Eye (tissue), 1 donor: ENCODE measurements at regions not wholly inside any gene's neighbourhood (a gene's known extent, or its start where the extent isn't known, plus 50 kb on each side); places are given as distances from the start of the nearest gene placed in this dataset.
A peak's percentile ranks its signal among the peaks of the same experiment; 100 is the strongest.

Experiments used
- DNase-seq: peaks from one replicate; pipeline ENCODE4 v3.0.0-alpha.2; 2015

DNA sequence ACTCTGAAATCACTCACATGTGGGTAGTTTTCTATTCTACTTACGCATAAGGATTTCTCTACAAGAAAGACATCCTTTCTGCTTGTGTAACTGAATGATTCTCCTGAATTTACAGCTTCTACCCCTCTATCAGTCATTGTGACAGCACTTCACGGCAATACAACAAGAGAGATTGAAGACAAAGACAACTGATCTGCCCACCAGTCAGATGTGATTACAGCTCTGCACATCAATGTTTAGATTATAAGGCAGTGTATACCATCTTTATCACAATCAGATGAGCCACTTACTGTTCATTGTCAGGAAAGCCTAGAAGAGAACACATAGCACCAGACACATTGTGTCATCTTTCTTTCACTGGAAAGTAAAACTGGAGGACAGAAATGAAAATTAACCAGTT is 324.4 kb downstream of the CENPC start:
- no peak for DNase-seq

DNA sequence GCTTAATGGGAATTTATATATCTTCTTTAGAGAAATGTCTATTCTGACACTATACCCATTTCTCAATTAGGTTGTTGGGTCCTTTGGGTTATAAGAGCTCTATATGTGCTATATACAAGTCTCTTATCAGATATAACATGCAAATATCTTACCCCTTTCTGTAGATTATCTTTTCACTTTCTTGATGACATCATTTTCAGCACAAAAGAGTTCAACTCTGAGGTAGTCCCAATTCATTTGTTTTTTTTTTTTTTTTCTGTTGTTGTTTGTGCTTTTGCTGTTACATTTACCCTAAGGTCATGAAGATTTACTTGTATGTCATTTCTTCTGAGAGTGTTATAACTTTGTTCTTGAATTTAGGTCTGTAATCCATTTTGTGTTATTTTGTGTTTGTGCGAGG is 326.4 kb downstream of the CENPC start:
- no peak for DNase-seq

DNA sequence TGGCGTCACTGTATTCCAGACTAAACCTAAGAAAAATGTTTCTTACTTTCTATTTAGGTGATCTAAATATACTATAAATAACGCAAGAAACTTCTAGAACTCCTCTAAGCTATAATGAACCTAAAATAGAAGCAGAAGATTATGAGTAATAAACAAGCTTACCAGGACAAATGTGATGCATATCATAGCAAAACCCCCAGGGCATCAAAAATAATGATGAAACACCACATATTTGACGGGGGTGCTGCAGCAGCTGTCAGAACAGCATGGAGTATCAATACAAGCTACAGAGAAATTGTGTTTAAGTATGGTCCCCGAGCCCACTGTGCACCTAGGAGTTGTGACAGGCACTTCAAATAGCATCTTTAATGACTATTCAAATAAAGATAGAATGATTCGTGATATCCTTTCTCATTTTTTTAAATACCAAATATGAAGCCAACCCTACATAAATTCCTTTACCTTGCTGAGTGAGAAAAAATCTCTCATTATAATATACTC is 337.3 kb downstream of the CENPC start:
- DNase-seq, result no peak

DNA sequence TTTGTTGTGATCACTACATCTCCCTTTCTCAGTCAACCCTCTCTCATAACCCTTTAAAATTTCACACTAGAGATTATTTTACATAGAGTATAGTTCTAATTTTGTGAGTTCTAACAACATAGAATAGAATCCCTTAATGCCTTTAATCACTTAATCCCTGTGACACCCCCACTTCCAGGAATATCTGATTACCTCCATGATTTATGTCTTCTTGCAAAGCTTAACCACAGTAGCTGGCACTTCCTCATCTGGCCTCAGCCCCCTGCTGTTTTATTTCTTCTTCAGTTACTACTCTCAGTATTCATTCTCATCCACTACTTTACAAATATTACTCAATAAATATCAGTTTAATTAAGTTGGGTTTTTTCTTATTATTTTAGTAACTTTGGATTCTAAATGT is 340.9 kb downstream of the CENPC start:
- no peak for DNase-seq

DNA sequence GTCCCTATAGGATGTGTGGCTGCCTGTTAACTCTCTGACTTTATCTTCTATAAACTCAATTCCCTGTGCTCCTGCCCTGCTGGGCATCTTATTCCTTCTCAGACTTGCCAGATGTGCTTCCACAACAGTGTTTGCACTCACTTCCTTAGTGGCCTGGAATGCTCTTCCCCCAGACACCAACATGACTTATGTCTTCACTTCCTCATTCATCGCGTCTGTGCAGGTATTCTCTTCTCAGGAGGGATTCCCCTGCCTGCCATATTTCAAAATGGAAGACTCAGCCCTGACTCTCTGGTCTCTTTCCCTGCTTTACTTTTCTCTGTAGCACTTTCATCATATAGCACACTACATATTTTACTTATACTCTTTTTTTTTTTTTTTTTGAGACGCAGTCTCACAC is 344.0 kb downstream of the CENPC start:
- DNase-seq, result no peak

DNA sequence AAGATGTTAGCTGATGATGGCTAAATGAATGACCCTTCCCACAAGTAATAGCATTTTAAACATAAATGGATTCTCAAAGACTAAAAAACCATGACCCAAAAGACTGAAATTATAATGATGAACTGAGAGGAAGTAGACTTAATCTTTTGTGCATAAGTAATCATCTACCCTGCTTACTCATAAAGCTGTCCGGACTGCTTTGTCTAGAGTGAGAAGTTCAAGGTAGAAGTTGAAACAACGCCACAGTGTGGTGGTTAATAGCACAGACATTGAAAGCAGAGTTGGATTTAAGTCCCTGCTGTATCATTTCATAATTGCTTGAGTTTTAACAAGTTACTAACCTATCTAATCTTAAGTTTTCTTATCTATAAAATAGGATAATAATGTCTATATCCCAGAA is 346.6 kb downstream of the CENPC start:
- peak; percentile 53 for DNase-seq

DNA sequence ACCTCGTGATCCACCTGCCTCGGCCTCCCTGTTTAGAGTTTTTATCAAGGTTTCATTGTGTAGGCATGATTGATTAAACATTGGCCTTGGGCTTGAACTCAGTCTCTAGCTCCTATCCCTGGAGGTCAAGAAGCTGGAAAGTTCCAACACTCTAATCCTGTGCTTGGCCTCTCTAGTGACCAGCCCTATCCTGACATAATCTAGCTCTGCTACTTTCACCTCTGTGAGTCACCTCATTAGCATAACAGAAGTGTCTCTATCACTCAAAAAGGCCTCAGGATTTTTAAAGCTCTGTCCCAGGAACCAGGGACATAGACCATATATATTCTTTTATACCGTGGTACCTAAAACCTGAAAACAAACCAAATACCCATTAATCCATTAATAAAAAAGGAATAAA is 377.5 kb downstream of the CENPC start:
- no peak for DNase-seq

DNA sequence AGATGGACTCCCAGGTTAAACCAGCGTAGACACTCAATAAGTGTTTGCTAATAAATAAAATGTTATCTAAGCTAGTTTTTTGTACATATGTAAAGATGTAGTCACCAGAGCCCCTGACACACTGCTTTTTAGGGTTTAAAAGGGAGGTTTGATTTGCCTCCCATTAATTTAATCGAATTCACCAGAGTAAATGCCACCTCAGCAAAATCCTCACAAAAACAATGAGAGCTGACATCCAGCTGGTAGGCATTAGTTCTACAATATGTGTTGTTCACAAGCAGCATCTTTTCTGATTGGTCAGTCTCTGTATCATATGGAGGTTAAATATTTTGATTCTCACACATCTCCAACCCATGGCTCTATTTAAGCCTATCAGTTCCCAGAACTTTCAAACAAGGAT is 382.6 kb downstream of the CENPC start:
- DNase-seq, result no peak

DNA sequence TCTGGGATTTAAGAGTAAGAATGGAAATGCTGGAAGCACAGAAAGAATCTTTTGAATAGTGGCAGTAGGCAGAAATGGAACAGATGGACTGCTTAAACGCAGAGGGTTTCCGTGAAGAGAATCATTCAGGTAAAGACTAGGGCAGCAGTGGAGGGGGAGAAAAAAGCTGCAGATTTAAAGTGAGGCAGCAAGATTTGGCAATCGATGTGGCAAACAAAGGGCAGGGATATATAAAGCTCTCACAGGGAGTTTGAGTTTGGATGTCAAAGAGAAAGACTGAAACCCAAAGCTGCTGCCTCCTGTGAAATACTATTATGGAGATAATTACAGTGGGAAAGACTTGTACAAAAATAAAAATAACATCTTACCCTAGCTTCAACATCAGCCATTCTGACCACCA is 384.0 kb downstream of the CENPC start:
- DNase-seq, result no peak

DNA sequence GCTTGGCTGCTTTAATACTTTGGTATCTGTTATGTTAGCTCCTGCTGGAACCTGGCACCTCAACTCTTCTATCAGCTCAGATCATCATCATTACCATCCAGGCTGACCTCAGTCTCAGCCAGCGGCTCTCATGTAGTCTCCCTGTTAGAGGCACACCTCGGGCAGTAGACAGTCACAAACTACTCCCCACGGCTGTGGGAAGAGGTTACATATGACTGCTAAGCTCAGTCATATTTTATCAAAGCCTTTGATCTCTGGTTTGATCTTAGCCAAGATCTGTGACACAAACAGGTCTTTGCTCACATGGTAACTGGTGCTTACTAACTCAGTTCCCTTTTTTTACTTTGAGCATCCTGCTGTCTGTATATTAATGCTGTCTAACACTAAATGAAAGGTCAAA is 384.9 kb downstream of the CENPC start:
- DNase-seq, result peak; percentile 76

DNA sequence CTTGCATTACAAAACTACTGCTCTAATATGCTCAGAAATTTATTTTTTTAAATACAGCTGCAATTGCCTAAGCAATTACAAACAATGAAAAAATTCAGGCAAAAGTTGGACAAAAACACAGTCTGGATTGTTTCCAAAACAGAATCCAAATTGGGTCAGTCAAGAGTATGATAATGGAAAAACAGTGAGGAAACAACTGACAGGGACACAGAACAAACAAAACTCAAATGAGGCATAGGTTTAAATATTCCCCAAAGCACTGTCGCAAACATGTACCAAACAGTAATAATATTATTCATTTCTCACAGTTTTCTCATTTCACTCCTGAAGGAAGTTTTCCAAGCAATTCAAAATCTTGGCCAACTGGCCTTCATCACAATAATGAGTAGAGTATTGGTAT is 386.6 kb downstream of the CENPC start:
- DNase-seq, result no peak

DNA sequence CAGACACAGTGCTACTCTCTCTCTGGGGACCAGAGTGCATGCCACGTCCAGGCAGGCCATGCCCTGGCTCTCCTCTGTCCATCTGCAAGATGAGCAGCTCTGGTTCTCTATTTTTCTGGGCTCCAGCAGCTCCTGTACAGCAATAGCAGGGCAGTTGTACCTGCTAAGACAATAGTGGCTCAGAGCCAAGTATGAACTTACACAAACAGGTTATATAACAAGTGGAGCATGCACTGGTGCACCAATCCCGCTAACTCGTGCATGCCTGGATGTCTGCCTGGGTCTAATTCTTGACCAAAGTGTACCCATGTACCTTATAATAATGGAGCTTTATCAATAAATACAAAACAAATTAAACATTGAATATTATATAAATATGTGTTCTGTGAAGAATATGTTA is 392.3 kb downstream of the CENPC start:
- DNase-seq, result peak; percentile 15

DNA sequence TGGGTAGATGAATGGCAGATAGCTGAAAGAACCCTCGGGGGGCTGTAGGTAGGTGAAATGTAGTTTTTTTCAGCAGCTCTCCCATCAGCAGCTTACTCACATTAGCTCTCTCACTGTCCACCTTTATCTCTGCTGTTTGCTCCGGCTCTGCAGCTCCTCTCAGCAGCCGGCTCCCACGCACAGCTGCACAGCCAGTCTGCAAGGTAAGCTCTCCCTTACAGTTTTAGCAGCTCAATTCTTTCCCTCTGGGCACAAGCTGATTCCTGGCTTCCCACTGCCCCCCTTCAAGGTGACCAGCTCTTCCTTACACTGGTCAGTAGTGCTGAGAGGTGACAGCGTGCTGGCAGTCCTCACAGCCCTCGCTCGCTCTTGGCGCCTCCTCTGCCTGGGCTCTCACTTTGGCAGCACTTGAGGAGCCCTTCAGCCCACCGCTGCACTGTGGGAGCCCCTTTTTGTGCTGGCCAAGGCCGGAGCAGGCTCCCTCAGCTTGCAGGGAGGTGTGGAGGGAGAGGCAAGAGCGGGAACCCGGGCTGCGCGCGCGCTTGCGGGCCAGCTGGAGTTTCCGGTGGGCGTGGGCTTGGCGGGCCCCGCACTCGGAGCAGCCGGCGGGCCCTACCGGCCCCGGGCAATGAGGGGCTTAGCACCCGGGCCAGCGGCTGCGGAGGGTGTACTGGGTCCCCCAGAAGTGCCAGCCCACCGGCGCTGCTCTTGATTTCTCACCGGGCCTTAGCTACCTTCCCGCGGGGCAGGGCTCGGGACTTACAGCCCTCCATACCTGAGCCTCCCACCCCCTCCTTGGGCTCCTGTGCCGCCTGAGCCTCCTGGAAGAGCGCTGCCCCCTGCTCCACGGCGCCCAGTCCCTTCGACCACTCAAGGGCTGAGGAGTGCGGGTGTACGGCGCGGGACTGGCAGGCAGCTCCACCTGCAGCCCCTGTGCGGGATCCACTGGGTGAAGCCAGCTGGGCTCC is 393.6 kb downstream of the CENPC start:
- no peak for DNase-seq

DNA sequence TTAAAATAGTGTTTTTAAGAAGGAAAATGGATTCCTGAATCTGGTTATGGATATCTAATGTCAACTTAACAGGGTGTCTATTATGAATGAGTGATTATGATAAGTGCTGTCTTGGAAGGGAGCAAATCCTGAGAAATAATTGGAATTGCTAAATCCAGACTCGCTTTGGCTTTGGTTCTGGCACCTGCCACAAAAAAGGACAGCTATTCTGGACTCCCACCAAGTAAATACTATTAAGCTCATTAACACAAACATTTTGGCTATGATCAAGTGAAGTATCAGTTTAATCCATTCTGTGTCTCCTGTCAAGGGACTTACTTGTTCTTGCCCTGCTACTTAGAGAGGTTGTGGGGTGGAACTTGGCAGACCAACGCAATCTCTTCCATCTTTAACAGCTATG is 403.7 kb downstream of the CENPC start:
- DNase-seq, result no peak

DNA sequence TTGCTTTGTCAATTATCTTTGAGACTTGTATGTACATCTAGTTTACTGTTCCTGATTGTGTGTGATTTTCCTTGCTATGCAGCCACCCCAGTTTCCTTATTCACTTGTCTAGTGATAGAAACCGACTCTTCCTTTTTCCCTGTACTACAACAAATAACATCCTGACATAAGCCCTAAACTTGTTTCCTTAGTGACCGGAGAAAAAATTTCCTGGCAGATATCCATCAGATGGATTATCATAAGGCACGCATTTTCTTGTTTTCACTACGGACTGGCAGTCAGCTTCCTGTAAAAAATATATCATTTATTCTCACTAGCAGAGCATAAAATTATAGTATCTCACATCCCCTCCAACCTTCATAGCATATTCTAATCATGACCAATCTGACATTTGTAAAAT is 410.7 kb downstream of the CENPC start:
- DNase-seq, result no peak

DNA sequence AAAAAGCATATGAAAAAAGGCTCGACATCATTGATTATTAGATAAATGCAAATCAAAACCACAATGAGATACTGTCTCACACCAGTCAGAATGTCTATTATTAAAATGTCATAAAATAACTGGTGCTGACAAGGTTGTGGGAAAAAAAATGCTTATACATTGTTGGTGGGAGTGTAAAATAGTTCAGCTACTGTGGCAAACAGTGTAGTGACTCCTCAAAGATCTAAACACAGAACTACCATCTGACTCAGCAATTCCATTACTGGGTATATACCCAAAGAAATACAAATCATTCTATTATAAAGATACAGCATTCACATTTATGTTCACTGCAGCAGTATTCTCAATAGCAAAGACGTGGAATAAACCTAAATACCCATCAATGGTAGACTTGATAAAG is 412.1 kb downstream of the CENPC start:
- DNase-seq, result no peak

DNA sequence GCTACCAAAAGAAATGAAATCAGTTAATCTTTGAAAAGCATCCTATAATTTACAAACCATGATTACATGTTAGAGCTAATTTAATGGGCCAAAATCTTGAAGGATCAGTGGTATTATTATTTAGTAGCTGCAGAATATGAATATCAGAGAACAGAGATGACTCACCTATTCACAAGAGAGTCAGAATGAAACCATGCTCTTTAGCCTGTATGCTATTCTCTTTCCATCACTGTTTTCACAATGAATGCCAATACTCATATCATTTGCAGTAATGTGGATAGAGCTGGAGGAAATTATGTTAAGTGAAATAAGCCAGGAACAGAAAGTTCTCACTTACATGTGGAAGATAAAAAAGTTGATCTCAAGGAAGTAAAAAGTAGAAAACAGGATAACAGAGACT is 414.1 kb downstream of the CENPC start:
- no peak for DNase-seq

DNA sequence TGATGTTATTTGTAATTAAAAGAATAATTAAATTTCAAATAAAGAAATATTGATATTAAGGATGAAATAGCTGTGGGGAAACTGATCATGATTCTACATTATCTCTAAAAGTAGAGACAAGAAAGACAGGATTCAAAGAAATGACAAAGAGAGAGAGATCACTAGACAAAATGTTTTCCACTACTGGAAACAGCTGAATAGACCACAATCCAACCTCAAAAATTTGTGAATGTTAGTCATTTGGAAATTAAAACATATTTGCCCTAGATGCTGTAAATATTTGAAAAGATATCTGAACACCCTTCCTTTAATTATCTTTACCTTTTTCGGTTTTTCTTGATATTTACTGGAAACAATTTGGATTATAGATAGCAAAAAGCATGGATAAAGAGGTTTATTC is 414.9 kb downstream of the CENPC start:
- no peak for DNase-seq

DNA sequence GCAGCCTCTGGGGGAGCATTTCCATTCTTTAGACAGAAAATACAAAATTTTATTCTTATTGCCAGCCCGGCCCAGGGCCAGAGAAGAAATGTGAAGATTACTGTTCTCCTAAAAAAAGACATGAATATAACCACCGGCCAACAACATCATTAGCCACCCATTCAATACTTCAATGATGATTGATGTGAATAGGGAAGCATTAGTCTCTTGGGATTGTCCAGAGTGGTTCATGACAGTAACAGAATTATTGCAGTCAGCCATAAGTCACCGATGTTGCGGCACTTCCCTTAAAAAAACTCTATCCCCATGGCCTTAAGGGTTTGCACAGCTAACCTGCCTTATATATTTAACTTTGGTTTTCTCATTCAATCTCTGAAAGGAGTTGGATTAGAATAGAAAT is 418.7 kb downstream of the CENPC start:
- peak; percentile 33 for DNase-seq

DNA sequence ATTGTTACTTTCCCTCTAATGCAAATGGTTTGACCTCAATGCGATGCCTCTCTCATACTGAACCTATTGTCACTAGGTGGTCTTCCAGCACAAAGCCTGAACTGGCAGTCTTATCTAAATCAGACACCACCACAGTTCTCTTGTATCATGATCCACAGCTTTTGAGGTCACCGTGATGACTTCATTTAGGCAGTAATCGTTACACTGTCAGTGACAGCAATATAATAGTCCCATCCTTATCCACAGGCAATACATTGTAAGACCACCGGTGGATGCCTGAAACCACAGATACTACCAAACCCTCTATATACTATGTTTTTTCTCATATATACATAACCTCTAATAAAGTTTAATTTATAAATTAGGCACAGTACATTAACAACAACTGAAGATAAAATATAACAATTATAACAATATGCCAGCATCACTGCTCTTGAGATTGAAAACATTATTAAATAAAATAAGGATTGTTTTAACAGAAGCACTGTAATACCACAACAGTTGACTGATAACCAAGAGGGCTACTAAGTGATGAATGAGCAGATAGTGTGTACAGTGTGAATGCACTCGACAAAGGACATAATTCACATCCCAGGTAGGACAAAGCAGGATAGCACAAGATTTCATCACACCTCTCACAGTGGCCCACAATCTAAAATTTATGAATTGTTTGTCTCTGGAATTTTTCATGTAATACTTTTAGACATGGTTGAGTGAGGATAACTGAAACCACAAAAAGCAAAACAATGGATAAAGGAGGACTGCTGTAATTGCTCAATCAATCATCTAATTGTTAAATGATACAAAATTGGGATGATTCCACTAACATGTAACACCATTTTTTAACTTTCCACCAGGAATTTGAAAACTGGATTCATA is 419.4 kb downstream of the CENPC start:
- no peak for DNase-seq

DNA sequence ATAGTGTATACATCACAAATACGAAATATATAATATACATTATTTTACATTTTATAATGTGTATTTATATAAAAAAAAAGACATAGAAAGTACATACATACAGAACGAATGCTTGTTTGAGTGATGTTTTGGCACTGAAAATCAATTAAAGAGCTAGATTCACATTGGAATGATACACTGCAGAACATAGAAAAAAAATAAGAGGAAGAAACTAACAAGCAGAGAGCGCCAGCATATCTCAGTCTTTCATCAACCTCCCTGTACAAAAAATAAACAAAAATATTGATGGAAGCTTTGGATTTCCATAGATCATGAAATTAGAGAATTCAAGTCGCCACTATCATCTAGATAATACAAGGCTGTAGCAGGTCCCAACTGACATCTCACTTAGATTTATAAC is 420.6 kb downstream of the CENPC start:
- DNase-seq, result no peak

DNA sequence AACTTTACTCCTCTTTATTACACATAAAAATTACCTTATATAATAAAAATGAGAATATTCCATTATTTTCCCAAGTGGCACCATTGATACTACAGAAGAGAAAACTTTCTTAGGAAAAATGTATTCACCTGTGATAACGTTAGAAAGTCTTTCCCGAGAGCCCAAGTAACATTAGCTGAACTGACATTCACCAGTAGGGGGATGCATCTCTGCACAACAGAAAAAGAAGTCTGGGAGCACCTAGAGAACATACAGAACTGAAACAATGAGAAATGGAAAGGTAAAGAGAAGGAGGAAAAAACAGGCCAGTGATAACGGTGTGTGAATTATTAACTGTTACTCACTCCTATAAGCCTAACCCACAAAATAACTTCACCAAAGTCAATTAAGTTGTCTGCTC is 423.3 kb downstream of the CENPC start:
- DNase-seq, result no peak

DNA sequence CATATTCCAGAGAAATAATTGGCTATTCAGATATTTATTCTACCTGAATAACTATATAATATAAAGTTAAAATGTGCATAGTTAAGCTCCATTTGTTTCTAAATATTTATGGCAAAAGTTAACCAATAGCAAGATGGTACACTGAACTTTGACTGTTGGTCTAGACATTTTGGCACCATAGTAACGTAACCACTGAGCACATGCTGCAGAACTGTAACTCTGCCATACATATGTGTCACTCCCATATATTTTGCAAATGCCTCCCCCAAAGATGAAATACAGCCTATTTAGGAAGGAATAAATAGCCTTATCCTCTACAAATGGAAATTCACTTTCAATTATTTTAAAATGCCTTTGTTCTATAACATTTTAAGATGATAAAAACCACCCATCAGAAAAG is 424.9 kb downstream of the CENPC start:
- DNase-seq, result no peak

DNA sequence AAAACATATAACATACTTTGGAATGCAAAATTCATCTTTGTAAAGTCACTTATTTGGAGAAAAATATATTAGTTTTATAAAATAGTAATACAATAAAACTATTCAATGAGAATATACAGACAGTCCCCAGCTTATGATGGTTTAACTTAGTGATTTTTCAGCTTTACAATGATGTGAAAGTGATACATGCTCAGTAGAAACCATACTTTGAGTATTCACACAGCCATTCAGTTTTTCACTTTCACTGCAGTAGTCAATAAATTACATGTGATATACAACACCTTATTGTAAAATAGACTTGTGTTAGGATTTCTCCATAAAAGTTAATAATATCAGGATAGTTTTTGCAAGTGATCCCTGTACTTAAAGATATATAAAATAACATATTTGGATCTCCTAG is 436.0 kb downstream of the CENPC start:
- no peak for DNase-seq
